Stomach (tissue), 8 donors: ENCODE measurements at regions not wholly inside any gene's neighbourhood (a gene's known extent, or its start where the extent isn't known, plus 50 kb on each side); places are given as distances from the start of the nearest gene placed in this dataset.

Experiments
- DNase-seq, 2 donors: peaks; one replicate each; pipeline versions ENCODE4 v3.0.0 to v3.0.0-alpha.2; 2013 to 2019
- H3K27ac ChIP-seq, 5 donors: fragments of 200-600 bp in 4 of 5; sonication (generic) in 4 of 5; one replicate each; pipeline ENCODE4 v1.5.1; 2013 to 2019; ENCODE audit warnings: mild to moderate bottlenecking in 1 of 5, moderate library complexity in 1 of 5
- H3K27me3 ChIP-seq, 3 donors: fragments of 200-600 bp; sonication (generic); one replicate each; pipeline ENCODE4 v1.5.1; 2017 to 2019; ENCODE audit warnings: mixed run types in 1 of 3
- H3K36me3 ChIP-seq, 4 donors: fragments of 200-600 bp; sonication (generic); 1 replicate in 3 of 4; 2 replicates in 1 of 4; pipeline ENCODE4 v1.5.1; 2016 to 2019
- H3K4me1 ChIP-seq, 4 donors: fragments of 200-600 bp; sonication (generic); one replicate each; pipeline ENCODE4 v1.5.1; 2016 to 2019
- H3K4me3 ChIP-seq, 4 donors: fragments of 200-600 bp; sonication (generic) in 3 of 4; one replicate each; pipeline ENCODE4 v1.5.1; 2016 to 2019; ENCODE audit warnings: mild to moderate bottlenecking in 1 of 4
- H3K9me3 ChIP-seq, 4 donors: fragments of 200-600 bp; sonication (generic); one replicate each; pipeline ENCODE4 v1.5.1; 2016 to 2019
- EP300 ChIP-seq: sonication (generic); formaldehyde crosslinking; IDR thresholded peaks from one replicate; pipeline ENCODE4 v1.6.1; 2017; ENCODE audit warnings: antibody characterized with exemption
- POLR2A ChIP-seq, 4 donors: fragments of 450-650 bp; IDR thresholded peaks; one replicate each; pipeline ENCODE4 v1.6.1; 2016; ENCODE audit warnings: antibody characterized with exemption in 4 of 4, control low read depth in 2 of 4, mild to moderate bottlenecking in 1 of 4, moderate library complexity in 1 of 4
- POLR2AphosphoS5 ChIP-seq, 3 donors: sonication (generic); formaldehyde crosslinking; IDR thresholded peaks; one replicate each; pipeline ENCODE4 v1.6.1; 2016; ENCODE audit warnings: antibody characterized with exemption in 3 of 3
- WGBS, 5 donors: extraction: QIAGEN DNeasy Blood & Tissue Kit in 3 of 5; methylation state at CpG; one replicate each; pipeline versions ENCODE4 v1.1.5 to v1.1.7; 2013 to 2018; 5-methylcytosine and 5-hydroxymethylcytosine counted together
- intact Hi-C: fragments of 100-400 bp; cut with DNase I; formaldehyde crosslinking; loops from one replicate; pipeline ENCODE4 v1.15.1; 2023; ENCODE audit warnings: low total_unique reads
- TF ChIP-seq, protein P1 (sequence below), 7 experiments: fragments of 450-650 bp in 4 of 7; fragments of 200-600 bp in 3 of 7; sonication (generic) in 3 of 7; IDR thresholded peaks; one replicate each; pipeline ENCODE4 v1.5.1; 2016 to 2019; ENCODE audit warnings: antibody characterized with exemption in 7 of 7, control low read depth in 2 of 7, mild to moderate bottlenecking in 1 of 7
- donor health status: healthy with polysubstance abuse.
- donor health status: Bipolar disorder and iron deficiency.
- donor health status: healthy.

DNA sequence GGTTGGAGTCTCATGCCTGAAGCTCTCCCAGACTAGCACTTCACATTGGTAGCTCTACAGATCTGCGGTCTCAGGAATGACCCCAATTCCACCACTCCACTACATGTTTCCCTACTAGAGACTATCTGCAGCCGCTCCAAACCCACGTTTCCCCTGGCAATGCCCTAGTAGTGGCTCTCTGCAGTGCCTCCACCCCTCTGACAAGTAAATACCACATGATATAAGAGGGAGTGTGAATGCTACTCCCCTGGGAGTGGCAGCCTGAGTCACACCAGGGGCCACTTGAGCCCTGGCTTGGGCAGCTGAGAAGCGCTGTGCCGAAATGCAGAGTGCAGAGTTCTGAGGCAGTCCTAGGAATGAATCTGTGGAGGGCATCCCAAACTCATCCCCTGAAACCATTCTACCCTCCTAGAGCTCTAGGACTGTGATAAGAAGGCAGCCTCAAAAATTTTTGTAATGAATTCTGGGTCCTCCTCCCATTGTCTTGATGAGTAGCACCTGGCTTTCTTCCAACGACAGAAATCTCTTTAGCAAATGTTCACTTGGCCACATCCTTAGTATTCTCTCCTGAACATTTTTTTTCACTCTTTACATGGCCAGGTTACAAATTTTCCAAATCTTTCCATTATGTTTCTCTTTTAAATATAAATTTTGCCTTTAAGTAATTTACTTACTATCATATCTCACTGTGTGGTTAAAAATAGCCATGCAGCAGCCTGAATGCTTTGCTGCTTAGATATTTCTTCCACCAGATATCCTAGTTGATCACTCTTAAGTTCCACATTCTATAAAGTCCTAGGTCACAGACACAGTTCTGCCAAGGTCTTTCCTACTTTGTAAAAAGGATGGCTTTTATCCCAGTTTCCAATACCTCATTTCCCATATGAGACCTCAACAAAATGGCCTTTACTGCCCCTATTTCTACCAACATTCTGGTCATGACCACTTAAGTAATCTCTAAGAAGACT is 160.2 kb upstream of the CPEB2 start:
- 32 to 70% (median 45%) methylated on average over 6 of the region's 6 CpGs for WGBS, 5 donors
- peak; percentile 61 to 63 for DNase-seq
- H3K27me3 ChIP-seq, result no peaks in the 10 kb centered on the region
- no peak overlapping the region for H3K4me3 ChIP-seq
- peaks cover 0 to 3% (median 0%) of the 10 kb centered on the region in 4 donors for H3K9me3 ChIP-seq
- peaks cover 0 to 13% (median 6%) of the 10 kb centered on the region in 4 donors for H3K4me1 ChIP-seq
- intact Hi-C loops, result no loop called here
- peak overlapping the region in 1 of 5 donors; percentile 53 for H3K27ac ChIP-seq
- TF ChIP-seq POLR2AphosphoS5 (IDR thresholded peaks at IDR 0.05) (peak in 2 of 3 donors; percentile 57 to 76), POLR2A (IDR thresholded peaks at IDR 0.05) (no peak), EP300 (no peak)
- TF ChIP-seq, protein P1, sequence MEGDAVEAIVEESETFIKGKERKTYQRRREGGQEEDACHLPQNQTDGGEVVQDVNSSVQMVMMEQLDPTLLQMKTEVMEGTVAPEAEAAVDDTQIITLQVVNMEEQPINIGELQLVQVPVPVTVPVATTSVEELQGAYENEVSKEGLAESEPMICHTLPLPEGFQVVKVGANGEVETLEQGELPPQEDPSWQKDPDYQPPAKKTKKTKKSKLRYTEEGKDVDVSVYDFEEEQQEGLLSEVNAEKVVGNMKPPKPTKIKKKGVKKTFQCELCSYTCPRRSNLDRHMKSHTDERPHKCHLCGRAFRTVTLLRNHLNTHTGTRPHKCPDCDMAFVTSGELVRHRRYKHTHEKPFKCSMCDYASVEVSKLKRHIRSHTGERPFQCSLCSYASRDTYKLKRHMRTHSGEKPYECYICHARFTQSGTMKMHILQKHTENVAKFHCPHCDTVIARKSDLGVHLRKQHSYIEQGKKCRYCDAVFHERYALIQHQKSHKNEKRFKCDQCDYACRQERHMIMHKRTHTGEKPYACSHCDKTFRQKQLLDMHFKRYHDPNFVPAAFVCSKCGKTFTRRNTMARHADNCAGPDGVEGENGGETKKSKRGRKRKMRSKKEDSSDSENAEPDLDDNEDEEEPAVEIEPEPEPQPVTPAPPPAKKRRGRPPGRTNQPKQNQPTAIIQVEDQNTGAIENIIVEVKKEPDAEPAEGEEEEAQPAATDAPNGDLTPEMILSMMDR (IDR thresholded peaks at IDR 0.05), result no peak
- no peaks in the 10 kb centered on the region for H3K36me3 ChIP-seq

DNA sequence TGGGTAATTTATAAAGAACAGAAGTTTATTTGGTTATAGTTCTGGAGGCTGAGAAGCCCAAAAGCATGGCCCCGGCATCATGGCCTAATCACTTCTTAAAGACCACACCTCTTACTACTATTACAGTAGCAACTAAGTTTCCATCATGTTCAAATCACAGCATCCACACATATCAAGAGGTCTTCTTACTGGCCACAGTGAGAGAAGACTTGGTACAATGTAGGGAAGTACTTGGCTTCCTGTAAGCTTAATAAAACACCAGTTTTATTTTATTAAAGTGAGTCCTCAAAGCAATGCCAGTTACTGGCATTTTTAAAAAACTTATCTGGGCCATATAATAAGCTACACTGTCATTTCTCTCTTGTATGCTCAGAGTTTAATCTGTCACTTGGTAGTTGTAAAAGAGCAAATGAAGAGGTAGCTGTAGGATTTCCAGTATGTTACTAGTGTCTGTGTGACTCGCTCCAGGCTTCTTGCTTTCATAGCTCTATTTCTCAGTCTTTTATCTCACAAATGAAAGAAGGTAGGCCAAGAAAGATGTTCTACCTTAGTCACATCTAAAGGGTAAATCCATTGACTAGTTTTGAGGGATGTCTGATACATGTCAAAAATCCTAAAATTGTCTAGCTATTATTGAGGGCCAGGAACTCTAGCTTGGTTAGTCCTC is 159.2 kb upstream of the CPEB2 start:
- DNase-seq, result no peak
- TF ChIP-seq, protein P1 (IDR thresholded peaks at IDR 0.05), result no peak
- TF ChIP-seq EP300, result no peak
- TF ChIP-seq POLR2AphosphoS5 (IDR thresholded peaks at IDR 0.05), result no peak
- no peak for TF ChIP-seq POLR2A (IDR thresholded peaks at IDR 0.05)
- peaks cover 0 to 3% (median 0%) of the 10 kb centered on the region in 4 donors for H3K9me3 ChIP-seq
- H3K4me1 ChIP-seq, result peaks cover 0 to 13% (median 6%) of the 10 kb centered on the region in 4 donors
- no peak overlapping the region for H3K4me3 ChIP-seq
- intact Hi-C loops, result no loop called here
- H3K27ac ChIP-seq, result no peak overlapping the region
- no peaks in the 10 kb centered on the region for H3K27me3 ChIP-seq
- 84 to 97% (median 95%) methylated on average over 2 of the region's 2 CpGs for WGBS, 5 donors
- H3K36me3 ChIP-seq, result no peaks in the 10 kb centered on the region

DNA sequence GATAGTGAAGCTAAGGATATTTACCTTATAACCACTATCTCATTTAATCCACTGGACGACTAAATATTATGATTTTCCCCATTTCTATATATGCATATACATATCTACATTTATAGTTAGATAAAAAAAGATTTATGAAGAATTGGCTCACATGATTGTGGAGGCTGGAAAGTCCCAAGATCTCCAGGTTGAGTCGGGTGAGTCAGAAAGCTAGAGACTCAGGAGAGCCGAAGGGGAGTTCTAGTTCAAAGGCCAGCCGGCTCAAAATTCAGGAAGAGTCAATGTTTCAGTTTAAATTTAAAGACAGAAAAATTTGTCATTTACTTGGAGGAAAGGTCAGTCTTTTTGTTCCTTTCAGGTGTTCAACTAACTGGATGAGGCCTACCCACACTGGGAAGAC is 158.2 kb upstream of the CPEB2 start:
- intact Hi-C loops, result no loop called here
- no peaks in the 10 kb centered on the region for H3K36me3 ChIP-seq
- peaks cover 0 to 3% (median 0%) of the 10 kb centered on the region in 4 donors for H3K9me3 ChIP-seq
- WGBS, 5 donors, result 51 to 70% (median 67%) methylated on average over 4 of the region's 4 CpGs
- H3K27me3 ChIP-seq, result no peaks in the 10 kb centered on the region
- TF ChIP-seq EP300 (no peak), POLR2A (IDR thresholded peaks at IDR 0.05) (no peak), POLR2AphosphoS5 (IDR thresholded peaks at IDR 0.05) (no peak)
- TF ChIP-seq, protein P1 (IDR thresholded peaks at IDR 0.05), result no peak
- H3K27ac ChIP-seq, result no peak overlapping the region
- H3K4me3 ChIP-seq, result no peak overlapping the region
- DNase-seq, result no peak
- peaks cover 0 to 13% (median 6%) of the 10 kb centered on the region in 4 donors for H3K4me1 ChIP-seq

DNA sequence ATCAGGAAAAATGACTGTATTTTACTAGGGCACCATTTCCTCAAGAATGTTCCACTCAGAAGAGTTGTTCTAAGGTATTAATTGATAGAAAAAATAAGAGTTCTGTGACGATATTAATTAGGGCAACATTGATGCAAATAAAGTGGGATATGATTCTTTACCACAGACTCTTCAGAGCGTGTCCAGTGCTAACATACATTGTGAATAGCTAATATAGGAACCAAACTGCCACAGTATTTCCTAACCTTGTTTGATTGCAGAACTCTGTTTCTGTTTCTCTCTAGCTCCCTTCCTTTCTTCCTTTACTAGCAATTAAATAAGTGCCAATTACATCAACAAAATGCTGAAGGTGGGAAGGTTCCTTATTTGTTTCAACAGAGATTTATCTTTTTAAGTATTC is 154.1 kb upstream of the CPEB2 start:
- Histone ChIP-seq H3K4me3 (no peak overlapping the region), H3K27me3 (no peaks in the 10 kb centered on the region), H3K9me3 (no peaks in the 10 kb centered on the region), H3K27ac (no peak overlapping the region), H3K36me3 (no peaks in the 10 kb centered on the region), H3K4me1 (no peaks in the 10 kb centered on the region)
- intact Hi-C loops, result no loop called here
- WGBS, 5 donors, result 61 to 93% (median 83%) methylated on average over 2 of the region's 2 CpGs
- TF ChIP-seq, protein P1 (IDR thresholded peaks at IDR 0.05), result no peak
- TF ChIP-seq POLR2AphosphoS5 (IDR thresholded peaks at IDR 0.05), result no peak
- TF ChIP-seq EP300, result no peak
- TF ChIP-seq POLR2A (IDR thresholded peaks at IDR 0.05), result no peak
- no peak for DNase-seq
